Prostate gland (tissue), 2 donors: ENCODE measurements at regions not wholly inside any gene's neighbourhood (a gene's known extent, or its start where the extent isn't known, plus 50 kb on each side); places are given as distances from the start of the nearest gene placed in this dataset.
"Not testable (repeated sequence)": the region's sequence is repeated elsewhere in the genome, so short reads cannot be mapped to it uniquely, and the experiment has no call there.

Experiments used
- DNase-seq: peaks from one replicate; pipeline ENCODE4 v3.0.0-alpha.2; 2019; ENCODE audit warnings: low spot score
- H3K27ac ChIP-seq, 2 donors: fragments of 200-600 bp; sonication (generic); 2 replicates each; pipeline ENCODE4 v1.5.1; 2017 to 2019
- H3K27me3 ChIP-seq: fragments of 200-600 bp; sonication (generic); replicated peaks from 2 replicates; pipeline ENCODE4 v1.5.1; 2019; ENCODE audit not compliant: insufficient read depth
- H3K36me3 ChIP-seq, 2 donors: fragments of 200-600 bp; sonication (generic); 1 replicate in 1 of 2; 2 replicates in 1 of 2; pipeline versions ENCODE4 v1.5.1 to v1.8.1; 2017 to 2019
- H3K4me1 ChIP-seq: fragments of 200-600 bp; sonication (generic); replicated peaks from 2 replicates; pipeline ENCODE4 v1.5.1; 2019
- H3K4me3 ChIP-seq, 2 donors: fragments of 200-600 bp; sonication (generic); 2 replicates each; pipeline ENCODE4 v1.5.1; 2017 to 2019
- H3K9me3 ChIP-seq: fragments of 200-600 bp; sonication (generic); 2 replicates; pipeline ENCODE4 v1.5.1; 2017
- POLR2A ChIP-seq: fragments of 450-650 bp; IDR thresholded peaks from one replicate; pipeline ENCODE4 v1.6.1; 2016; ENCODE audit warnings: antibody characterized with exemption, mild to moderate bottlenecking
- POLR2AphosphoS5 ChIP-seq: sonication (generic); formaldehyde crosslinking; IDR thresholded peaks from one replicate; pipeline ENCODE4 v1.6.1; 2017; ENCODE audit warnings: antibody characterized with exemption
- WGBS: methylation state at CpG from one replicate; pipeline ENCODE4 v1.1.5; 2018; 5-methylcytosine and 5-hydroxymethylcytosine counted together
- intact Hi-C: fragments of 100-400 bp; cut with DNase I; formaldehyde crosslinking; loops from one replicate; pipeline ENCODE4 v1.14.2; 2022
- TF ChIP-seq, protein P1 (sequence below), 4 experiments: fragments of 200-600 bp in 2 of 4; fragments of 450-650 bp in 2 of 4; sonication (generic) in 2 of 4; IDR thresholded peaks; 1 replicate in 3 of 4; 2 replicates in 1 of 4; pipeline ENCODE4 v1.5.1; 2016 to 2019; ENCODE audit warnings: antibody characterized with exemption in 4 of 4, mild to moderate bottlenecking in 2 of 4, moderate library complexity in 2 of 4

GRCh38 chrY:9257255-9257654, 80.0 kb upstream of the TSPY4 start:
- WGBS, result 46% methylated on average over 2 of the region's 2 CpGs
- H3K9me3 ChIP-seq, result no peaks in the 10 kb centered on the region
- no peak for DNase-seq
- H3K27me3 ChIP-seq, result no peaks in the 10 kb centered on the region
- no peak overlapping the region for H3K4me3 ChIP-seq
- intact Hi-C loops, result no loop called here
- TF ChIP-seq, protein P1, sequence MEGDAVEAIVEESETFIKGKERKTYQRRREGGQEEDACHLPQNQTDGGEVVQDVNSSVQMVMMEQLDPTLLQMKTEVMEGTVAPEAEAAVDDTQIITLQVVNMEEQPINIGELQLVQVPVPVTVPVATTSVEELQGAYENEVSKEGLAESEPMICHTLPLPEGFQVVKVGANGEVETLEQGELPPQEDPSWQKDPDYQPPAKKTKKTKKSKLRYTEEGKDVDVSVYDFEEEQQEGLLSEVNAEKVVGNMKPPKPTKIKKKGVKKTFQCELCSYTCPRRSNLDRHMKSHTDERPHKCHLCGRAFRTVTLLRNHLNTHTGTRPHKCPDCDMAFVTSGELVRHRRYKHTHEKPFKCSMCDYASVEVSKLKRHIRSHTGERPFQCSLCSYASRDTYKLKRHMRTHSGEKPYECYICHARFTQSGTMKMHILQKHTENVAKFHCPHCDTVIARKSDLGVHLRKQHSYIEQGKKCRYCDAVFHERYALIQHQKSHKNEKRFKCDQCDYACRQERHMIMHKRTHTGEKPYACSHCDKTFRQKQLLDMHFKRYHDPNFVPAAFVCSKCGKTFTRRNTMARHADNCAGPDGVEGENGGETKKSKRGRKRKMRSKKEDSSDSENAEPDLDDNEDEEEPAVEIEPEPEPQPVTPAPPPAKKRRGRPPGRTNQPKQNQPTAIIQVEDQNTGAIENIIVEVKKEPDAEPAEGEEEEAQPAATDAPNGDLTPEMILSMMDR (IDR thresholded peaks at IDR 0.05), result no peak
- TF ChIP-seq POLR2AphosphoS5 (no peak), POLR2A (no peak)
- no peak overlapping the region for H3K27ac ChIP-seq
- H3K36me3 ChIP-seq, result no peaks in the 10 kb centered on the region
- H3K4me1 ChIP-seq, result no peaks in the 10 kb centered on the region

GRCh38 chrY:9257725-9258124, 79.5 kb upstream of the TSPY4 start:
- intact Hi-C loops, result no loop called here
- TF ChIP-seq, protein P1 (IDR thresholded peaks at IDR 0.05), result no peak
- TF ChIP-seq POLR2AphosphoS5 (no peak), POLR2A (no peak)
- Histone ChIP-seq H3K9me3 (no peaks in the 10 kb centered on the region), H3K27me3 (no peaks in the 10 kb centered on the region), H3K4me3 (no peak overlapping the region), H3K36me3 (no peaks in the 10 kb centered on the region), H3K27ac (no peak overlapping the region), H3K4me1 (no peaks in the 10 kb centered on the region)
- WGBS, result 31% methylated on average over 3 of the region's 3 CpGs
- DNase-seq, result no peak

DNA sequence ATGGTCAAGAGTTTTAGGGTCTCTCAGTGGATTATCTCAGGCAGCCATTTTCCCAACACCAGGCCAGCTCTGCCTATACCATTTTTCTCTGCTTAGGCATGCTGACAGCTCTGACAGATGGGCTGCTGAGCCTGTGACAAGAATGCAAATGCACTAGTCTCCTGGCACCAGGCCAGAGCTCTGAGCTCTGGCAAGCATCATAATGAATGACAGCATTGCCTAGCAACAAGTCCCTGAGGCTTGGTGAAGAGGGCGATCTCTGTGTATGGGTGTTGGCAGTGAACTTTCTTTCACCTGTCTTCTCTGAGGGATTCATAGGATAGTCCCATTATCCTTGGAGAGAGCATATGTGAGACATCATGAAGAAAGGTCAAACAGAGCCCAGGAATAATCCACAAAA, 77.9 kb upstream of the TSPY4 start:
- H3K4me3 ChIP-seq, result no peak overlapping the region
- DNase-seq, result no peak
- H3K27me3 ChIP-seq, result no peaks in the 10 kb centered on the region
- no peaks in the 10 kb centered on the region for H3K9me3 ChIP-seq
- H3K27ac ChIP-seq, result no peak overlapping the region
- intact Hi-C loops, result no loop called here
- TF ChIP-seq, protein P1 (IDR thresholded peaks at IDR 0.05), result no peak
- TF ChIP-seq POLR2AphosphoS5, result no peak
- TF ChIP-seq POLR2A, result no peak
- WGBS, result 50% methylated on average over 1 of the region's 1 CpG
- H3K4me1 ChIP-seq, result no peaks in the 10 kb centered on the region
- H3K36me3 ChIP-seq, result no peaks in the 10 kb centered on the region

- Histone ChIP-seq H3K36me3 (no peaks in the 10 kb centered on the region), H3K4me1 (no peaks in the 10 kb centered on the region), H3K27ac (no peak overlapping the region), H3K4me3 (no peak overlapping the region), H3K9me3 (no peaks in the 10 kb centered on the region), H3K27me3 (no peaks in the 10 kb centered on the region)
- 49% methylated on average over 4 of the region's 4 CpGs for WGBS
- TF ChIP-seq POLR2AphosphoS5 (no peak), POLR2A (no peak)
- TF ChIP-seq, protein P1 (IDR thresholded peaks at IDR 0.05), result no peak
- intact Hi-C loops, result no loop called here
- no peak for DNase-seq
Measured at GRCh38 chrY:9260426-9260825, 76.8 kb upstream of the TSPY4 start.

DNA sequence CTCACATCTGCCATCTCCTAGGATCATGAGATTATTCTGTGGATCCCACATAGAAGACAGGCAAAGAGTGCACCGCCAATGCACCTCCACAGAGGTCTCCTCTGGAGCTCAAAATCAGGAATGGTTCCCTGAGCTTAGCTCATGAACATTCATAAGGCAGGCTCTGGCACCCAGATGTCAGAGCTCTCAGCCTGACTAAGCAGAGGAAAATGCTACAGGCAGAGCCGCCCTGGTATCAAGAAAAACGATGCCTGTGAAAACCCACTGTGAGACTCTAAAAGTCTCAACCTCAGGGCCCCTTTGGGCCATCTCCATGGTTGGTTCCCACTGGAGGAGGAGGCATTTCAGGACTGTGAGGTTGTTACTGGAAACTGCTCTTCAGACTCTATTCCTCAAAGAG, 71.7 kb upstream of the TSPY4 start:
- 67% methylated on average over 3 of the region's 3 CpGs for WGBS
- TF ChIP-seq POLR2AphosphoS5, result no peak
- TF ChIP-seq, protein P1 (IDR thresholded peaks at IDR 0.05), result no peak
- TF ChIP-seq POLR2A, result no peak
- intact Hi-C loops, result no loop called here
- H3K36me3 ChIP-seq, result no peaks in the 10 kb centered on the region
- no peaks in the 10 kb centered on the region for H3K9me3 ChIP-seq
- H3K27me3 ChIP-seq, result no peaks in the 10 kb centered on the region
- no peak overlapping the region for H3K4me3 ChIP-seq
- H3K27ac ChIP-seq, result no peak overlapping the region
- DNase-seq, result no peak
- no peaks in the 10 kb centered on the region for H3K4me1 ChIP-seq

GRCh38 chrY:9270351-9270750, 66.9 kb upstream of the TSPY4 start:
- H3K9me3 ChIP-seq, DNase-seq, H3K36me3 ChIP-seq, H3K27me3 ChIP-seq, H3K4me3 ChIP-seq, H3K4me1 ChIP-seq, H3K27ac ChIP-seq, intact Hi-C loops: not testable (repeated sequence)
- WGBS, result 100% methylated on average over 1 of the region's 3 CpGs

- H3K9me3 ChIP-seq, intact Hi-C loops, DNase-seq, H3K27ac ChIP-seq, H3K4me1 ChIP-seq, H3K4me3 ChIP-seq, H3K36me3 ChIP-seq, H3K27me3 ChIP-seq: not testable (repeated sequence)
- 60% methylated on average over 2 of the region's 6 CpGs for WGBS
Measured at GRCh38 chrY:9272847-9273246, 64.4 kb upstream of the TSPY4 start.

DNA sequence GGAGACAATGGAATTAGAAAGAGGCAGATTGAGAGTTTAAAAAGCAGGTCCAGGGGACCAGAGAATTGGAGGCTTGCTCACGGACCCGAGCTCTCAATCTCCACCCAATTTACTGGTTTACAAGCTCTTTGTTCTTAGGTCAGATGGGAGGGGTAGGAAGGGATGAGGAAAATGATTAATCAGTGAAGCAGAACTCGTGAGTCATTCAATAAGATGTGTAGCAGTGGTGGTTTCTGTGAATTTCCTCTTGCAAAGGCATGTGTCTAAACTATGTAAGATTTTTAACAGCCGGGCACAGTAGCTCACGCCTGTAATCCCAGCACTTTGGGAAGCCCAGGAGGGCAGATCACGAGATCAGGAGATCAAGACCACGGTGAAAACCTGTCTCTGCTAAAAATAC, 58.4 kb upstream of the TSPY4 start:
- intact Hi-C loops, H3K4me1 ChIP-seq, H3K4me3 ChIP-seq, H3K36me3 ChIP-seq, DNase-seq, H3K27ac ChIP-seq, H3K9me3 ChIP-seq, H3K27me3 ChIP-seq: not testable (repeated sequence)
- WGBS, result 33% methylated on average over 7 of the region's 7 CpGs
